NOMO-1 treated with dmso at 0.1 percent for 144 hours (cell line): ENCODE measurements at regions not wholly inside any gene's neighbourhood (a gene's known extent, or its start where the extent isn't known, plus 50 kb on each side); places are given as distances from the start of the nearest gene placed in this dataset.
A peak's percentile ranks its signal among the peaks of the same experiment; 100 is the strongest.

ENCODE experiments used
- DNase-seq: peaks from one replicate; lab custom pipeline; 2025; ENCODE audit not compliant: unreplicated experiment; lab: John Stamatoyannopoulos, UW

- no peak for DNase-seq
These were observed 265.0 kb upstream of the GLI3 start for GRCh38 chr7:42502022-42502421.

DNA sequence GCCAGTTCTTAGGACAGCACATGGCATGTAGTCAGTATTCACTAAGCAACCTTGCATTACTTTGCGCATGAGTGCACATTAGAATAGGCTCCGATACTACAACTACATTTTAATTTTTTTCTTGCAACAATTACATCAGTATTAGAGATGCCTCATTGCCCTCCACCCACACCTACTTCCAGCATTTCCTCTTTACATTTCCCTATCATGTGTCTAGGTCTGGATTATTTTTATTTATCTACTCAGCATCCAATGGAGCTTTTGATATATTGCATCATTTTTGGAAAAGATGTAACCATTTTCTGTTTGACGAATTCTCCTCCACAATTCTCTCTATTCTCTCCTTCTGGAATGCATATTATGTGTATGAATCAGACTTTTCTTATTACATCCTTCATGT, 258.2 kb upstream of the GLI3 start:
- DNase-seq, result no peak

GRCh38 chr7:42494736-42495135, 257.7 kb upstream of the GLI3 start:
- DNase-seq, result no peak

GRCh38 chr7:42494199-42494710, 257.2 kb upstream of the GLI3 start:
- DNase-seq, result no peak

DNA sequence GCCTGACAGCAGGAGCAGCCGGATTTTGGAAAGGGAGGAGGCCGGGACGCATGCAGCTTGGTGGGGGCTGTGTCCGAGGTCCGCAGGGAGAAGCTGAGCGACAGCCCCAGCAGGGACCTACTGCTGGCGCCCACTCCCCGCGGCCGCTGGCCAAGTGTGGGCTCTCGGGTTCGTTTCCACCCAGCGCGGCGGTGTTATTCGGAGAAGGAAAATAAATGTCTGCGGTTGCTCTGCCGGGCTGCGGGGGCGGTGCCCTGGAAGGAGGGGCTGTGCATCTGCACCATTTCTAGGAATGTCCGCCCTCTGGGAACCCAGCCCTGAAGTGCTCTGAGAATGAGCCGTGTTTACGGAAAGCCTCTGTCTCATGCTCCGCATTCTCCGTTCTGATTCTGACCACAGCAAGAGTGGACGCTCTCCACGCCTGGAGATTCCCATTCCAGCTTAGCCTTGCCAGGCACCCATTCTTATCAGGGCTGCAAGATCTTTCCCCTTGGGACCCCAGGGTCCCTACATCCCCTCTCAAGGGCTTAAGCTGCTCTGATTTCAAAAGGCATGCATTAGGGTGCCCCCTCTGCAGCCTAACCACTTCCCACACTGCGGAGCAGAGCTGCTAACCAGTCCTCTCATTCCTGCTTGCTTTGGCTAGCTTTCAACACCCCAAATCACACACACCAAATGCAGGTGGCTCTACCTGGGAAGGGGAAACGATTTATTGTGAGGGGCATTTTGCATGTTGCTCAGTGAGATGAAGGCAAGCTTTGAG, 256.6 kb upstream of the GLI3 start:
- no peak for DNase-seq

- DNase-seq, result no peak
These were observed 255.9 kb upstream of the GLI3 start for GRCh38 chr7:42492920-42493319.

DNA sequence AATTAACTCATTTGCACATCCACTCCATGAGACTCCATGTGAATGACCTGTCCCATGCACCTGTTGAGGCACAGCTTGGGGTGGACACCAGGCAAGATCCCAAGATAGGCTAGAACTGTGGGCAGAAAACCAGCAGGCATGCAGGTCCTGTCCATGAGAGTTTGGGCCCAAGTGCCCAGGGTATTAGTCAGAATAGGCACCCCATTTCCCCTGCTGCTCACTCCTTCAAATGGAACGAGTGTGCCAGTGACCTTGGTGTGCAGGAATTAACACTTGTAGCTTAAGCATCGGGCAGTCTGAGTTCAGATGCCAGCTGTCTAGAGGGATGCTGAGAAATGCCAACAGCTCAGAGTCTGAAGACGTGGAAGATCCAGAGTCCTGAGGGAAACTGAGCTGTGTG, 254.1 kb upstream of the GLI3 start:
- DNase-seq, result no peak

DNA sequence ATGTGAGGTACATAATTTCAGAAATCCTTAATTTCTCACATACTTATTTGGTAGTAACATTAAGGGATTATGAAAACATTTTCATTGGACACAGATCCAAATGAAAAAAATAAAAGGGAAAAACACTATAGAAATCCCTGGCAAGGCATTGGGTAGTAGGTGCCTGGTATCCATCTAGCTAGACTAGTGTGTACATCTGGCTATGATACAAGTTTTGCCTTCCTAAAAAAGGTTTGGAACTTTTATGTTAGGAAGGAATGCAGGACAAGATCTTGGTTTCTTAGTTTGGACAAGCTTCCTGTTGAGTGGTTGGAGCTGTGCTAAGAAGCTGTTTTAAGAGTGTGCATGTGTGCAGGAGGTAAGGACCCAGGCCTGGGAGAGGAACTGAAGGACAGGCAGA, 252.3 kb upstream of the GLI3 start:
- DNase-seq, result no peak

DNA sequence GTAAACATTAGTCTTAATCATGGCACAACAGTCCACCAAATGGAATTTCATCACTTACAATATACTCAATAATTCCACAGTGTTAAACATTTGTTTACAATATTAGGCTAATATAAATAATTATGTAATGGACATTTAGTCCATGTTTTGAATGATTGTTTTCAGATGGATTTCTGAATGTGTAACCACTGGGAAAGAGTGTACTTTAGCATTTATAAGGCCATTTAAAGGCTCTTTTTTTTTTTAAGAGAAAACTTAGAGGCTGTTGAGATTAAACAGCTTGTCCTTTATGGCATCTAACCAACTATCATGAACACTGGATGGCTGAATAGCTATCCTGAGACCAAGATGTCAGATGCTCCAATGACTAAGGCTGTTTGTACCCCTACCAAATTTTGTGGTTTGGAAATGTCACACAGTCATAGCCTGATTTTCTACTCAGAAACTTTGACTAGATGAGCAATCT, 248.3 kb upstream of the GLI3 start:
- no peak for DNase-seq

GRCh38 chr7:42483886-42484285, 246.9 kb upstream of the GLI3 start:
- DNase-seq, result no peak

- DNase-seq, result no peak
These were observed 243.0 kb upstream of the GLI3 start for GRCh38 chr7:42479816-42480633.

DNA sequence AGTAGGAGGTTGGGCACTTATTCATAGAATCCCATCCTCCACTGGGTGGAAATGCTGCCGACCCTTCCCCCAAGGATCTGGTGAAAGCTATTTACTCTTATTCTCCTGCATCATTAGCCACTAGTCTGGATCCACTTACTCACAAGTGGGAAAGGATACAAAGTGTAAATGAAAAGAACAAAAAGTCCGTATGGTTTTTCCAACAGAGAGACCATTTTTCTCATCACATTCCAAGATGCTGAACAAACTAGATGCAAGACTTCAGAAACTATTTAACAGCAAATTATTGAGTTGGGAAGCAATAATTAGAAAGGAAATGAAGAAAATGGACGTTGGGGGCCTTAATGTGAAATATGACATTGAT, 242.4 kb upstream of the GLI3 start:
- DNase-seq, result no peak

GRCh38 chr7:42478717-42479116, 241.7 kb upstream of the GLI3 start:
- DNase-seq, result no peak

GRCh38 chr7:42476255-42476654, 239.2 kb upstream of the GLI3 start:
- DNase-seq, result no peak

GRCh38 chr7:42475082-42475481, 238.1 kb upstream of the GLI3 start:
- DNase-seq, result no peak

DNA sequence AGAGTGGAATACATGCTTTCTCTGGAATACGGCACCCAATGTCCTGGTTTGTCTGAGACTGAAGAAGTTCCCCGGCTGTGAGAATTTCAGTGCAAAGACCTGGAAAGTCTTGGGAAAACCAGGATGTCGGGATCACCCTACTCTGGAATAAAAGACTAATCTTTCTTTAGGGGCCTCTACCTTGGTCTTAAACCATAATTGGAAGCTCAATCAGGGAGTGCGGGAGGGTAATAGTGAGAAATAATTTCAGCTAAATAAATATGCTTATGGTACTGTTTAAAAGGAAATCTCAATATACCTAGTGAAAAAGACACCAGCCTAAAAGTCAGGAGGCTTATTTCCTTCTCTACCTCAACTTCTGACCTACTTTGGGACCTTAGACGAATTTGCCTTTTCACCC, 236.1 kb upstream of the GLI3 start:
- no peak for DNase-seq

- DNase-seq, result no peak
These were observed 234.7 kb upstream of the GLI3 start for GRCh38 chr7:42471573-42472174.

- DNase-seq, result peak; percentile 32
These were observed 232.3 kb upstream of the GLI3 start for GRCh38 chr7:42469341-42469740.

GRCh38 chr7:42468471-42468870, 231.5 kb upstream of the GLI3 start:
- no peak for DNase-seq

DNA sequence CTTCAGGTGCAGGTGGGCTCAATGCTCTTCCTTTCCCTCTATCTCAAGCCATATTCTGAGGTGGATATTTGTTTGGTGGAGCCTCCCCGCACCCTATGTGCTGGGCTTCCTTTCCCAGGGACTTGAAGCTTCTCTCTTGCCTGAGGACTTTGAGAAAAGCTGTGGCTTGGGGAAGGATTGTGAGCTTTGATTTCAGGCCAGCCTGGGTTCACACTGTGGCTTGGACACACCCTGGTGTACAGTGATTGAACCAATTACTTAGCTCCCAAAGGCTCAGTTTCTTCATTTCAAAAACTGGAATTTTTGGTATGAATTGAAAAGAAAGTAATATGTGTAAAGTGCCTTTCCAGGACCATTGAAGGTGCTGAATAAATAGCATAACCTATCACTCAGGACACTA, 224.5 kb upstream of the GLI3 start:
- DNase-seq, result no peak

DNA sequence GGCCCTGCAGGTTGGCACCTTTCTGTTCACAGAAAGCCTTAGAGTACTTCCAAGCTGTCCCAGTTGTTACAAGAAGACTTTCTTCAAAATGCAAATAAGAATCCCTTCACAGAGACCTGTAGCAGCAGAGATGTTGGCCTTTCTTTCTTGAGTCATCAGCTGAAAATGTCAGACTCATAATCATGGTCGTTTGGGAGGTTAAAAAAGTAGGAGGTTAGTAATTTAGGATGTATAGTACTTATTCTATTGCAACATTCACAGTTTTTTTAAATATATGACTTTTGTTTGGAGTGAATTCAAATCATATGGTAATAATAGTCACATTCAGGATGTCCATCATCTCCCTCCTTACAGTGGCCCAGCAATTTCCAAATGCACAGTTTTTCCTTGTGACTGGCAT, 223.9 kb upstream of the GLI3 start:
- no peak for DNase-seq

DNA sequence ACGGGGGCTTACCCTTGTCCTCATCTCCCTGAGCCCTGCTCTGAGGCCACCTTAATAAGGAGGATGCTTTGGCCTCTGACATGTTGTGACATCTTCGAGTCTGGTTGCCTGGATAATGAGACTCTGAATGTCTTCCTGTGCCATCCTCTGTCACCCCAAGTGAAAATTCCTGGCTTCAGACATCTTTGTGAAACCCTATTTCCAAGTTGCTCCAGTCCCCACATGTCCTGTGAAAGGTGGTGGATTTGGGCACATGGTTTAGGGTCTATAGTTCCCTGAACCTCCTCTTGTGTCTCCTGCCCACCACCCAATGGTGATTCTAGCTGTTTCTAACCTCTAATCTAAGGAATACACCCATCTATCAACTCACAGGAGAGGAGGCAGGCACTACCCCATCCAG, 223.1 kb upstream of the GLI3 start:
- no peak for DNase-seq
